ENCODE measurements at regions not wholly inside any gene's neighbourhood (a gene's known extent, or its start where the extent isn't known, plus 50 kb on each side); places are given as distances from the start of the nearest gene placed in this dataset.

DNA sequence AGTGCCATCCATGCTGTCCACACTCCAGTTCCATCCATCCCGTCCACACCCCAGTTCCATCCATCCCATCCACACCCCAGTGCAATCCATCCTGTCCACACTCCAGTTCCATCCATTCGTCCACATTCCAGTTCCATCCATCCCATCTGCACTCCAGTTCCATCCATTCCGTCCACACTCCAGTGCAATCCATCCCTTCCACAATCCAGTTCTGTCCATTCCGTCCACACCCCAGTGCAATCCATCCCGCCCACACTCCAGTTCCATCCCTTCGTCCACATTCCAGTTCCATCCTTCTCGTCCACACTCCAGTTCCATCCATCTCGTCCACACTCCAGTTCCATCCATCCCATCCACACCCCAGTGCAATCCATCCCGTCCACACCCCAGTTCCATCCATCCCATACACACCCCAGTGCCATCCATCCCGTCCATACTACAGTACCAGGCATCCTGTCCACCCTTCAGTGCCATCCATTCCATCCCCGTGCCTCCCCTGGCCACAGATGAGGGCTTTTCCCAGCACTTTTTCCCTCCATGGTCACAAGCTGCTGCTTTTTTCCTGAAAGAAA is 704.0 kb downstream of the BRD1 start:
- TF ChIP-seq JUNB (IDR thresholded peaks at IDR 0.05; ENCODE audit: unreplicated experiment) (no peak), EZH2 (IDR thresholded peaks at IDR 0.05; ENCODE audit: low read depth, unreplicated experiment) (no peak), POLR2AphosphoS5 (IDR thresholded peaks at IDR 0.05; ENCODE audit: low read depth) (no peak), EZH2phosphoT487 (IDR thresholded peaks at IDR 0.05; ENCODE audit: unreplicated experiment) (no peak), CREB1 (CRISPR knock-in tag; IDR thresholded peaks at IDR 0.05; ENCODE audit: low read depth) (no peak), ZNF462 (CRISPR knock-in tag; IDR thresholded peaks at IDR 0.05) (no peak), NANOG (IDR thresholded peaks at IDR 0.05; ENCODE audit: borderline replicate concordance) (no peak), STAT1 (IDR thresholded peaks at IDR 0.05; ENCODE audit: unreplicated experiment) (no peak), ZNF331 (CRISPR knock-in tag; IDR thresholded peaks at IDR 0.05; ENCODE audit: low read depth) (no peak)
- TF ChIP-seq, protein P1, sequence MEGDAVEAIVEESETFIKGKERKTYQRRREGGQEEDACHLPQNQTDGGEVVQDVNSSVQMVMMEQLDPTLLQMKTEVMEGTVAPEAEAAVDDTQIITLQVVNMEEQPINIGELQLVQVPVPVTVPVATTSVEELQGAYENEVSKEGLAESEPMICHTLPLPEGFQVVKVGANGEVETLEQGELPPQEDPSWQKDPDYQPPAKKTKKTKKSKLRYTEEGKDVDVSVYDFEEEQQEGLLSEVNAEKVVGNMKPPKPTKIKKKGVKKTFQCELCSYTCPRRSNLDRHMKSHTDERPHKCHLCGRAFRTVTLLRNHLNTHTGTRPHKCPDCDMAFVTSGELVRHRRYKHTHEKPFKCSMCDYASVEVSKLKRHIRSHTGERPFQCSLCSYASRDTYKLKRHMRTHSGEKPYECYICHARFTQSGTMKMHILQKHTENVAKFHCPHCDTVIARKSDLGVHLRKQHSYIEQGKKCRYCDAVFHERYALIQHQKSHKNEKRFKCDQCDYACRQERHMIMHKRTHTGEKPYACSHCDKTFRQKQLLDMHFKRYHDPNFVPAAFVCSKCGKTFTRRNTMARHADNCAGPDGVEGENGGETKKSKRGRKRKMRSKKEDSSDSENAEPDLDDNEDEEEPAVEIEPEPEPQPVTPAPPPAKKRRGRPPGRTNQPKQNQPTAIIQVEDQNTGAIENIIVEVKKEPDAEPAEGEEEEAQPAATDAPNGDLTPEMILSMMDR (conservative IDR thresholded peaks at IDR 0.05; ENCODE audit: low read depth in 2 of 2) = no peak
- TF ChIP-seq, protein P2, sequence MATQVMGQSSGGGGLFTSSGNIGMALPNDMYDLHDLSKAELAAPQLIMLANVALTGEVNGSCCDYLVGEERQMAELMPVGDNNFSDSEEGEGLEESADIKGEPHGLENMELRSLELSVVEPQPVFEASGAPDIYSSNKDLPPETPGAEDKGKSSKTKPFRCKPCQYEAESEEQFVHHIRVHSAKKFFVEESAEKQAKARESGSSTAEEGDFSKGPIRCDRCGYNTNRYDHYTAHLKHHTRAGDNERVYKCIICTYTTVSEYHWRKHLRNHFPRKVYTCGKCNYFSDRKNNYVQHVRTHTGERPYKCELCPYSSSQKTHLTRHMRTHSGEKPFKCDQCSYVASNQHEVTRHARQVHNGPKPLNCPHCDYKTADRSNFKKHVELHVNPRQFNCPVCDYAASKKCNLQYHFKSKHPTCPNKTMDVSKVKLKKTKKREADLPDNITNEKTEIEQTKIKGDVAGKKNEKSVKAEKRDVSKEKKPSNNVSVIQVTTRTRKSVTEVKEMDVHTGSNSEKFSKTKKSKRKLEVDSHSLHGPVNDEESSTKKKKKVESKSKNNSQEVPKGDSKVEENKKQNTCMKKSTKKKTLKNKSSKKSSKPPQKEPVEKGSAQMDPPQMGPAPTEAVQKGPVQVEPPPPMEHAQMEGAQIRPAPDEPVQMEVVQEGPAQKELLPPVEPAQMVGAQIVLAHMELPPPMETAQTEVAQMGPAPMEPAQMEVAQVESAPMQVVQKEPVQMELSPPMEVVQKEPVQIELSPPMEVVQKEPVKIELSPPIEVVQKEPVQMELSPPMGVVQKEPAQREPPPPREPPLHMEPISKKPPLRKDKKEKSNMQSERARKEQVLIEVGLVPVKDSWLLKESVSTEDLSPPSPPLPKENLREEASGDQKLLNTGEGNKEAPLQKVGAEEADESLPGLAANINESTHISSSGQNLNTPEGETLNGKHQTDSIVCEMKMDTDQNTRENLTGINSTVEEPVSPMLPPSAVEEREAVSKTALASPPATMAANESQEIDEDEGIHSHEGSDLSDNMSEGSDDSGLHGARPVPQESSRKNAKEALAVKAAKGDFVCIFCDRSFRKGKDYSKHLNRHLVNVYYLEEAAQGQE (IDR thresholded peaks at IDR 0.05; ENCODE audit: unreplicated experiment) = no peak

Data from GM23338 (cell line).